Caco-2 (cell line): ENCODE measurements at regions not wholly inside any gene's neighbourhood (a gene's known extent, or its start where the extent isn't known, plus 50 kb on each side); places are given as distances from the start of the nearest gene placed in this dataset.

Experiments used
- BruUV-seq: library from RNA; stranded (reverse); fragments of 400-500 nt; replicated peaks from 2 replicates; lab custom pipeline; 2021; lab: Mats Ljungman, UMichigan
- CTCF ChIA-PET: fragments of 300-600 bp; sonication (Branson Sonifier 250); formaldehyde crosslinking; loops from one replicate; lab custom pipeline; 2022; ENCODE audit warnings: antibody characterized with exemption; lab: Charles Lee
- POLR2A ChIA-PET: fragments of 300-600 bp; sonication (Branson Sonifier 250); formaldehyde crosslinking; loops from one replicate; lab custom pipeline; 2022; ENCODE audit warnings: antibody characterized with exemption; lab: Charles Lee
- DNase-seq, 2 experiments: peaks; one replicate each; pipeline versions ENCODE4 v3.0.0 to v3.0.0-alpha.2; 2020 to 2022
- H3K27me3 ChIP-seq: replicated peaks from 2 replicates; pipeline ENCODE4 v1.6.0; 2011; ENCODE audit warnings: low read length; ENCODE audit not compliant: control insufficient read depth, insufficient read depth
- H3K36me3 ChIP-seq: 2 replicates; pipeline ENCODE4 v1.5.1; 2011; ENCODE audit warnings: low read length; ENCODE audit not compliant: control insufficient read depth, insufficient read depth
- H3K4me1 ChIP-seq: fragments of 250-450 bp; sonication (Bioruptor Pico); 2 replicates; pipeline ENCODE4 v1.5.1; 2020; ENCODE audit warnings: mild to moderate bottlenecking
- H3K4me3 ChIP-seq: 2 replicates; pipeline ENCODE4 v1.5.1; 2011; ENCODE audit warnings: low read depth, mild to moderate bottlenecking, control low read depth, low read length
- H3K9me3 ChIP-seq: fragments of 250-450 bp; sonication (Bioruptor Pico); 2 replicates; pipeline ENCODE4 v1.5.1; 2020; ENCODE audit warnings: mild to moderate bottlenecking, moderate library complexity
- H3K27ac Mint-ChIP-seq: one replicate; pipeline ENCODE4 v1.8.0; 2022; ENCODE audit warnings: mixed read lengths; ENCODE audit not compliant: unreplicated experiment
- H3K27me3 Mint-ChIP-seq: one replicate; pipeline ENCODE4 v1.8.0; 2022; ENCODE audit warnings: mixed read lengths; ENCODE audit not compliant: insufficient read depth, unreplicated experiment
- H3K36me3 Mint-ChIP-seq: one replicate; pipeline ENCODE4 v1.8.0; 2022; ENCODE audit warnings: mild to moderate bottlenecking, mixed read lengths; ENCODE audit not compliant: insufficient read depth, unreplicated experiment
- H3K4me1 Mint-ChIP-seq: one replicate; pipeline ENCODE4 v1.8.0; 2022; ENCODE audit warnings: low read depth, mixed read lengths; ENCODE audit not compliant: unreplicated experiment
- H3K4me3 Mint-ChIP-seq: one replicate; pipeline ENCODE4 v1.8.0; 2022; ENCODE audit warnings: mild to moderate bottlenecking, moderate library complexity, mixed read lengths; ENCODE audit not compliant: unreplicated experiment
- H3K9me3 Mint-ChIP-seq: one replicate; pipeline ENCODE4 v1.8.0; 2022; ENCODE audit warnings: mixed read lengths; ENCODE audit not compliant: unreplicated experiment
- intact Hi-C: fragments of 100-400 bp; cut with micrococcal nuclease; formaldehyde crosslinking; loops from one replicate; pipeline ENCODE4 v1.10.0; 2022; ENCODE audit not compliant: unreplicated experiment
- TF ChIP-seq, protein P1 (sequence below), 2 experiments: fragments of 200-600 bp in 1 of 2; IDR thresholded peaks; 1 replicate in 1 of 2; 2 replicates in 1 of 2; pipeline versions ENCODE4 v1.5.1 to v1.8.0; 2011 to 2022; ENCODE audit warnings: antibody characterized with exemption in 1 of 2, control low read depth in 1 of 2, inconsistent platforms in 1 of 2, low read depth in 1 of 2, low read length in 1 of 2, mild to moderate bottlenecking in 1 of 2, moderate library complexity in 1 of 2; ENCODE audit not compliant: insufficient read depth in 1 of 2, severe bottlenecking in 1 of 2, unreplicated experiment in 1 of 2

DNA sequence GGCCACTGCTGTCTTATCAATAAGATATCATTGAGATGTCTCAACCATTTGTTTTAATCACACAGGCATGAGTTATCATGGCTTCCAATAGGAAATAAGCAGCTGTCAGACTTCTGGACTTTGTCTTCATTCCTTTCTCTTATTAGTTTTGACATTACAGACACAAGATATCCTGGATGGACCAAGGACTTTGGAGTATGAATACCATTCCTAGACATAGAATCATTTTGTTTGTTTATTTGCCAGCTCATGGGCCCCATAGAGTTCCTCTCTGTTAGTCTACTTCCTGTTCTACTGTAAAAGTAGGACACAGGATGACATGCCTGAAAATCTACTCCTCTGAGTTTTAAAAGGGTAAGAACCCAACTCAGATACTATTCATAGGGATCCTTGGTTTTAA is 77.7 kb upstream of the KCNJ16 start:
- Histone ChIP-seq H3K27me3 (no peaks in the 10 kb centered on the region), H3K36me3 (no peaks in the 10 kb centered on the region), H3K4me3 (no peak overlapping the region), H3K9me3 (no peaks in the 10 kb centered on the region), H3K4me1 (peaks cover 28% of the 10 kb centered on the region)
- TF ChIP-seq, protein P1, sequence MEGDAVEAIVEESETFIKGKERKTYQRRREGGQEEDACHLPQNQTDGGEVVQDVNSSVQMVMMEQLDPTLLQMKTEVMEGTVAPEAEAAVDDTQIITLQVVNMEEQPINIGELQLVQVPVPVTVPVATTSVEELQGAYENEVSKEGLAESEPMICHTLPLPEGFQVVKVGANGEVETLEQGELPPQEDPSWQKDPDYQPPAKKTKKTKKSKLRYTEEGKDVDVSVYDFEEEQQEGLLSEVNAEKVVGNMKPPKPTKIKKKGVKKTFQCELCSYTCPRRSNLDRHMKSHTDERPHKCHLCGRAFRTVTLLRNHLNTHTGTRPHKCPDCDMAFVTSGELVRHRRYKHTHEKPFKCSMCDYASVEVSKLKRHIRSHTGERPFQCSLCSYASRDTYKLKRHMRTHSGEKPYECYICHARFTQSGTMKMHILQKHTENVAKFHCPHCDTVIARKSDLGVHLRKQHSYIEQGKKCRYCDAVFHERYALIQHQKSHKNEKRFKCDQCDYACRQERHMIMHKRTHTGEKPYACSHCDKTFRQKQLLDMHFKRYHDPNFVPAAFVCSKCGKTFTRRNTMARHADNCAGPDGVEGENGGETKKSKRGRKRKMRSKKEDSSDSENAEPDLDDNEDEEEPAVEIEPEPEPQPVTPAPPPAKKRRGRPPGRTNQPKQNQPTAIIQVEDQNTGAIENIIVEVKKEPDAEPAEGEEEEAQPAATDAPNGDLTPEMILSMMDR (IDR thresholded peaks at IDR 0.05; ENCODE audit: insufficient read depth in 1 of 2, low read depth in 1 of 2, low read length in 1 of 2, severe bottlenecking in 1 of 2, unreplicated experiment in 1 of 2) = no peak
- CTCF ChIA-PET = no interaction called here
- peaks cover 22% of the 10 kb centered on the region for H3K4me1 Mint-ChIP-seq
- H3K27ac Mint-ChIP-seq = no peak overlapping the region
- intact Hi-C loops = no loop called here
- peak in 1 of 2 experiments; percentile 24 for DNase-seq
- H3K36me3 Mint-ChIP-seq = no peaks in the 10 kb centered on the region
- no peak overlapping the region for H3K4me3 Mint-ChIP-seq
- no peaks in the 10 kb centered on the region for H3K27me3 Mint-ChIP-seq
- H3K9me3 Mint-ChIP-seq = peaks cover 10% of the 10 kb centered on the region
- no TSS peak for BruUV-seq
- POLR2A ChIA-PET = no interaction called here

DNA sequence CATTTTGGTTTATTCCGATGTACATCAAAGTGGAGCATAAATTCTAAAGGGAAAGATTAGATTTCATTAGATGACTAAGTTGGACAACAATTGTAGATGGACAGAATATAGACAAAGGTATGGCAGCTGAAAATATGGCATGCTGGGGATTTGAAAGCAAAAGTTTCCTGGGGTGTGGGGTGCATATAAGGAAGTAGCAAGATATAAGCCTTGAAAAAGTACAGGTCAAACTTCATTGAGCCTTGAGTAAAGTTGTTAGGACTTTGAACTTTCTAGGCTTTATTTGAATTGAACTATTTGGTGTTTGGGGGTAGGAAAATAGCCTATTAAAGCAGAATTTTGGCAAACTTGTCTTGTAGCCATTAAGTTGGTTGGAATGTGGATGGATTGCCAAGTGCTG is 75.8 kb upstream of the KCNJ16 start:
- Mint-ChIP-seq H3K4me3 (no peak overlapping the region), H3K36me3 (no peaks in the 10 kb centered on the region), H3K4me1 (peaks cover 22% of the 10 kb centered on the region), H3K27ac (no peak overlapping the region), H3K9me3 (peaks cover 10% of the 10 kb centered on the region), H3K27me3 (no peaks in the 10 kb centered on the region)
- Histone ChIP-seq H3K4me1 (peaks cover 28% of the 10 kb centered on the region), H3K27me3 (no peaks in the 10 kb centered on the region), H3K9me3 (no peaks in the 10 kb centered on the region), H3K36me3 (no peaks in the 10 kb centered on the region), H3K4me3 (no peak overlapping the region)
- BruUV-seq = no TSS peak
- intact Hi-C loops = no loop called here
- no peak for DNase-seq
- ChIA-PET CTCF (no interaction called here), POLR2A (no interaction called here)
- TF ChIP-seq, protein P1 (IDR thresholded peaks at IDR 0.05; ENCODE audit: insufficient read depth in 1 of 2, low read depth in 1 of 2, low read length in 1 of 2, severe bottlenecking in 1 of 2, unreplicated experiment in 1 of 2) = no peak

DNA sequence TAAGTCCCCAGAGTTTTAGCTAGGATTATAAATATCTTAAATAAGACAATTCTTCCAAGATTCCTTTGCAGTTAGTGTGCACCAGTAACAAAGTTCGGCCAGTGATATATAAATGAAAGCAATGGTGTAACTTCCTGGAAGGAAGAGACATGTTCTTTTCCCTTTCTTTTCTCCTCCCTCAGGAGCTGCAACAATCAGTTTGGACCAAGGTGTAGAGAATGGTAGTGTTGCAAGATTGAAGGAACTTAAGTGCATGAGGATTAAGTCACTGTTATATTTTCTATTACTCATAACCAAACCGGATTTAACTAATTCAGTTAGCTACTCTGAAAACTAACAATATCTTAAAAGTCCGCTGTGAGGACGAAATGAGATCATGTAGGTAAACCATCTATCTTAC is 68.9 kb upstream of the KCNJ16 start:
- H3K9me3 Mint-ChIP-seq = no peaks in the 10 kb centered on the region
- intact Hi-C loops = no loop called here
- Histone ChIP-seq H3K36me3 (no peaks in the 10 kb centered on the region), H3K27me3 (no peaks in the 10 kb centered on the region), H3K9me3 (no peaks in the 10 kb centered on the region), H3K4me1 (no peaks in the 10 kb centered on the region), H3K4me3 (no peak overlapping the region)
- H3K4me1 Mint-ChIP-seq = no peaks in the 10 kb centered on the region
- ChIA-PET POLR2A (no interaction called here), CTCF (no interaction called here)
- H3K27ac Mint-ChIP-seq = no peak overlapping the region
- no peak overlapping the region for H3K4me3 Mint-ChIP-seq
- no peak for DNase-seq
- H3K27me3 Mint-ChIP-seq = no peaks in the 10 kb centered on the region
- H3K36me3 Mint-ChIP-seq = no peaks in the 10 kb centered on the region
- TF ChIP-seq, protein P1 (IDR thresholded peaks at IDR 0.05; ENCODE audit: insufficient read depth in 1 of 2, low read depth in 1 of 2, low read length in 1 of 2, severe bottlenecking in 1 of 2, unreplicated experiment in 1 of 2) = no peak
- no TSS peak for BruUV-seq
